BLaER1 treated with 17β-estradiol and CSF1 and Interleukin-3, amounts not matched to agents 10 nM and 100 nM (cell line): ENCODE measurements at regions not wholly inside any gene's neighbourhood (a gene's known extent, or its start where the extent isn't known, plus 50 kb on each side); places are given as distances from the start of the nearest gene placed in this dataset.
"Not testable (repeated sequence)": the region's sequence is repeated elsewhere in the genome, so short reads cannot be mapped to it uniquely, and the experiment has no call there.

ENCODE experiments used
- H3K27ac ChIP-seq, 11 experiments: shearing (Covaris generic); formaldehyde crosslinking; 2 replicates each; pipeline ENCODE4 v1.8.1; 2022
- H3K27me3 ChIP-seq, 11 experiments: shearing (Covaris generic); formaldehyde crosslinking; 2 replicates each; pipeline ENCODE4 v1.8.1; 2022
- H3K36me3 ChIP-seq, 11 experiments: shearing (Covaris generic); formaldehyde crosslinking; 2 replicates each; pipeline ENCODE4 v1.8.1; 2022
- H3K4me1 ChIP-seq, 10 experiments: shearing (Covaris generic); formaldehyde crosslinking; 2 replicates each; pipeline ENCODE4 v1.8.1; 2022
- H3K4me2 ChIP-seq, 11 experiments: shearing (Covaris generic); formaldehyde crosslinking; 2 replicates each; pipeline ENCODE4 v1.8.1; 2022
- H3K4me3 ChIP-seq, 10 experiments: shearing (Covaris generic); formaldehyde crosslinking; 2 replicates each; pipeline ENCODE4 v1.8.1; 2022
- H3K9ac ChIP-seq, 11 experiments: shearing (Covaris generic); formaldehyde crosslinking; 2 replicates each; pipeline ENCODE4 v1.8.1; 2022
- H3K9me3 ChIP-seq, 11 experiments: shearing (Covaris generic); formaldehyde crosslinking; replicated peaks in 1 of 11; 2 replicates each; pipeline ENCODE4 v1.8.1; 2022
- H4K20me1 ChIP-seq, 11 experiments: shearing (Covaris generic); formaldehyde crosslinking; 2 replicates each; pipeline ENCODE4 v1.8.1; 2022
- Cebpa-rat ChIP-seq, 11 experiments: shearing (Covaris generic); IDR thresholded peaks; 2 replicates each; pipeline ENCODE4 v1.8.1; 2022

GRCh38 chr6:14896475-14896874 lies 349.4 kb upstream of the JARID2 start:
- Histone ChIP-seq H3K27me3 (no peaks in the 10 kb centered on the region), H3K27ac (peak overlapping the region in 3 of 11 experiments; percentile 3 to 8 (median 6); a peak in 2 of 22 replicates), H3K4me3 (no peak overlapping the region), H3K9me3 (peaks cover 23 to 85% (median 65%) of the 10 kb centered on the region in 11 experiments), H4K20me1 (no peaks in the 10 kb centered on the region), H3K4me1 (peaks cover 14 to 34% (median 25%) of the 10 kb centered on the region in 10 experiments), H3K36me3 (peaks cover 0 to 6% (median 0%) of the 10 kb centered on the region in 11 experiments; a peak in 2 of 22 replicates), H3K9ac (no peak overlapping the region), H3K4me2 (peak overlapping the region in 4 of 11 experiments; percentile 8 to 61 (median 13); a peak in 2 of 22 replicates)
- TF ChIP-seq Cebpa-rat (IDR thresholded peaks at IDR 0.05): no peak

GRCh38 chr6:14897831-14898230 lies 348.0 kb upstream of the JARID2 start:
- peaks cover 0 to 6% (median 0%) of the 10 kb centered on the region in 11 experiments; a peak in 3 of 22 replicates for H3K36me3 ChIP-seq
- no peak for TF ChIP-seq Cebpa-rat (IDR thresholded peaks at IDR 0.05)
- H3K9me3 ChIP-seq: peaks cover 22 to 84% (median 60%) of the 10 kb centered on the region in 11 experiments
- no peaks in the 10 kb centered on the region for H3K27me3 ChIP-seq
- 0 out of 20 replicates have a peak overlapping the region, but pooled peaks of 1 of the 10 experiments have one; percentile 10 for H3K4me3 ChIP-seq
- H3K9ac ChIP-seq: peak overlapping the region; percentile 2 to 69 (median 50); a peak in 14 of 22 replicates
- peaks cover 19 to 44% (median 36%) of the 10 kb centered on the region in 10 experiments for H3K4me1 ChIP-seq
- H3K27ac ChIP-seq: peak overlapping the region in 10 of 11 experiments; percentile 11 to 77 (median 67); a peak in 18 of 22 replicates
- H4K20me1 ChIP-seq: no peaks in the 10 kb centered on the region
- H3K4me2 ChIP-seq: peak overlapping the region; percentile 34 to 70 (median 61)

GRCh38 chr6:14899441-14899840 lies 346.4 kb upstream of the JARID2 start:
- not testable (repeated sequence) for H3K27me3 ChIP-seq, H4K20me1 ChIP-seq, H3K9ac ChIP-seq, H3K4me3 ChIP-seq, H3K27ac ChIP-seq, H3K4me2 ChIP-seq
- Histone ChIP-seq H3K36me3 (peaks cover 0 to 11% (median 0%) of the 10 kb centered on the region in 11 experiments; a peak in 2 of 22 replicates), H3K9me3 (peaks cover 17 to 67% (median 44%) of the 10 kb centered on the region in 11 experiments; a peak in 21 of 22 replicates), H3K4me1 (peaks cover 29 to 52% (median 44%) of the 10 kb centered on the region in 10 experiments)

- Histone ChIP-seq H3K9me3 (peaks cover 17 to 55% (median 39%) of the 10 kb centered on the region in 11 experiments; a peak in 21 of 22 replicates), H3K9ac (no peak overlapping the region), H3K4me2 (no peak overlapping the region), H3K27me3 (no peaks in the 10 kb centered on the region), H3K27ac (peak overlapping the region in 2 of 11 experiments; percentile 96 to 99; a peak in 2 of 22 replicates), H3K4me1 (peaks cover 29 to 65% (median 57%) of the 10 kb centered on the region in 10 experiments), H4K20me1 (no peaks in the 10 kb centered on the region), H3K36me3 (peaks cover 0 to 11% (median 0%) of the 10 kb centered on the region in 11 experiments; a peak in 2 of 22 replicates), H3K4me3 (no peak overlapping the region; a peak in 1 of 20 replicates)
- TF ChIP-seq Cebpa-rat (IDR thresholded peaks at IDR 0.05): no peak
Measured at GRCh38 chr6:14900919-14901318, 344.9 kb upstream of the JARID2 start.

- no peaks in the 10 kb centered on the region for H4K20me1 ChIP-seq
- H3K4me1 ChIP-seq: peaks cover 17 to 69% (median 57%) of the 10 kb centered on the region in 10 experiments
- H3K4me3 ChIP-seq: 0 out of 20 replicates have a peak overlapping the region, but pooled peaks of 1 of the 10 experiments have one; percentile 8
- TF ChIP-seq Cebpa-rat (IDR thresholded peaks at IDR 0.05): no peak
- no peaks in the 10 kb centered on the region for H3K27me3 ChIP-seq
- peaks cover 0 to 11% (median 0%) of the 10 kb centered on the region in 11 experiments; a peak in 2 of 22 replicates for H3K36me3 ChIP-seq
- H3K4me2 ChIP-seq: peak overlapping the region; percentile 47 to 83 (median 63)
- peak overlapping the region in 10 of 11 experiments; percentile 9 to 82 (median 75); a peak in 17 of 22 replicates for H3K9ac ChIP-seq
- H3K9me3 ChIP-seq: peaks cover 17 to 59% (median 42%) of the 10 kb centered on the region in 11 experiments; a peak in 21 of 22 replicates
- H3K27ac ChIP-seq: peak overlapping the region; percentile 15 to 99 (median 96); a peak in 20 of 22 replicates
Measured at GRCh38 chr6:14903176-14904038, 342.5 kb upstream of the JARID2 start.

- Histone ChIP-seq H3K4me1 (peaks cover 34 to 85% (median 73%) of the 10 kb centered on the region in 10 experiments), H4K20me1 (no peaks in the 10 kb centered on the region), H3K9ac (peak overlapping the region in 2 of 11 experiments; percentile 6 to 70; a peak in 2 of 22 replicates), H3K4me2 (peak overlapping the region in 3 of 11 experiments; percentile 14 to 74 (median 41); a peak in 1 of 22 replicates), H3K9me3 (peaks cover 10 to 53% (median 30%) of the 10 kb centered on the region in 11 experiments; a peak in 21 of 22 replicates), H3K27me3 (no peaks in the 10 kb centered on the region), H3K27ac (peak overlapping the region in 8 of 11 experiments; percentile 79 to 99 (median 97); a peak in 15 of 22 replicates), H3K36me3 (peaks cover 0 to 11% (median 0%) of the 10 kb centered on the region in 11 experiments; a peak in 2 of 22 replicates), H3K4me3 (no peak overlapping the region)
- TF ChIP-seq Cebpa-rat (IDR thresholded peaks at IDR 0.05): no peak
Measured at GRCh38 chr6:14905201-14905600, 340.7 kb upstream of the JARID2 start.

- H3K9me3 ChIP-seq: peaks cover 0 to 46% (median 22%) of the 10 kb centered on the region in 11 experiments; a peak in 19 of 22 replicates
- H3K4me1 ChIP-seq: peaks cover 47 to 98% (median 86%) of the 10 kb centered on the region in 10 experiments
- no peak for TF ChIP-seq Cebpa-rat (IDR thresholded peaks at IDR 0.05)
- H3K36me3 ChIP-seq: peaks cover 0 to 5% (median 0%) of the 10 kb centered on the region in 11 experiments; a peak in 3 of 22 replicates
- peak overlapping the region in 8 of 11 experiments; percentile 40 to 99 (median 97); a peak in 17 of 22 replicates for H3K27ac ChIP-seq
- H3K4me3 ChIP-seq: no peak overlapping the region
- peak overlapping the region in 1 of 11 experiments; percentile 13; a peak in 1 of 22 replicates for H3K9ac ChIP-seq
- no peaks in the 10 kb centered on the region for H3K27me3 ChIP-seq
- H3K4me2 ChIP-seq: peak overlapping the region in 7 of 11 experiments; percentile 3 to 41 (median 27); a peak in 11 of 22 replicates
- H4K20me1 ChIP-seq: no peaks in the 10 kb centered on the region
Measured at GRCh38 chr6:14906621-14907020, 339.2 kb upstream of the JARID2 start.

- peak overlapping the region; percentile 64 to 87 (median 83); a peak in 21 of 22 replicates for H3K9ac ChIP-seq
- peak overlapping the region in 7 of 10 experiments; percentile 16 to 45 (median 33); a peak in 14 of 20 replicates for H3K4me3 ChIP-seq
Measured at GRCh38 chr6:14910692-14911547, 334.9 kb upstream of the JARID2 start.

More at GRCh38 chr6:14910692-14911547, 334.9 kb upstream of the JARID2 start:
- Histone ChIP-seq H3K4me1 (peaks cover 52 to 74% (median 62%) of the 10 kb centered on the region in 10 experiments), H3K27ac (peak overlapping the region; percentile 85 to 99 (median 97)), H3K36me3 (peaks cover 0 to 13% (median 0%) of the 10 kb centered on the region in 11 experiments; a peak in 4 of 22 replicates), H3K27me3 (no peaks in the 10 kb centered on the region), H4K20me1 (no peaks in the 10 kb centered on the region), H3K9me3 (peaks cover 0 to 73% (median 47%) of the 10 kb centered on the region in 11 experiments; a peak in 20 of 22 replicates), H3K4me2 (peak overlapping the region; percentile 65 to 85 (median 69))
- TF ChIP-seq Cebpa-rat (IDR thresholded peaks at IDR 0.05): peak; percentile 91 to 99 (median 97)
